CD14-positive monocyte (primary cell): ENCODE measurements at regions not wholly inside any gene's neighbourhood (a gene's known extent, or its start where the extent isn't known, plus 50 kb on each side); places are given as distances from the start of the nearest gene placed in this dataset.

ENCODE experiments used
- DNase-seq, 3 donors: peaks; one replicate each; pipeline ENCODE4 v3.0.0-alpha.2; 2011 to 2022
- H2AFZ ChIP-seq: 2 replicates; pipeline ENCODE4 v1.6.0; 2012; ENCODE audit warnings: mild to moderate bottlenecking, low read depth, low read length, inconsistent platforms; ENCODE audit not compliant: insufficient read depth, poor library complexity, severe bottlenecking
- H3K27ac ChIP-seq, 2 donors: 1 replicate in 1 of 2; 2 replicates in 1 of 2; pipeline ENCODE4 v1.5.1; 2012 to 2013; ENCODE audit warnings: low read length in 2 of 2, control low read depth in 1 of 2, inconsistent platforms in 1 of 2, low read depth in 1 of 2, mild to moderate bottlenecking in 1 of 2
- H3K27me3 ChIP-seq, 2 donors: one replicate each; pipeline versions ENCODE4 v1.6.0 to v1.6.1; 2011 to 2013; ENCODE audit warnings: low read length in 2 of 2; ENCODE audit not compliant: control insufficient read depth in 2 of 2, insufficient read depth in 2 of 2
- H3K36me3 ChIP-seq, 2 donors: replicated peaks in 1 of 2; 1 replicate in 1 of 2; 2 replicates in 1 of 2; pipeline versions ENCODE4 v1.5.1 to v1.6.1; 2012 to 2013; ENCODE audit warnings: low read length in 2 of 2, control low read depth in 1 of 2, inconsistent platforms in 1 of 2, mild to moderate bottlenecking in 1 of 2; ENCODE audit not compliant: insufficient read depth in 2 of 2, control insufficient read depth in 1 of 2
- H3K4me1 ChIP-seq, 2 donors: 1 replicate in 1 of 2; 2 replicates in 1 of 2; pipeline versions ENCODE4 v1.5.1 to v1.6.1; 2012 to 2013; ENCODE audit warnings: low read length in 2 of 2, control low read depth in 1 of 2, inconsistent platforms in 1 of 2, mild to moderate bottlenecking in 1 of 2, moderate library complexity in 1 of 2; ENCODE audit not compliant: insufficient read depth in 2 of 2, control insufficient read depth in 1 of 2
- H3K4me2 ChIP-seq: replicated peaks from 2 replicates; pipeline ENCODE3; 2012; ENCODE audit warnings: low read length, moderate library complexity, mild to moderate bottlenecking; ENCODE audit not compliant: poor library complexity, severe bottlenecking; ENCODE audit errors: extremely low read depth
- H3K4me3 ChIP-seq, 3 experiments: fragments of 200-600 bp in 1 of 3; sonication (generic) in 1 of 3; replicated peaks in 1 of 3; 1 replicate in 2 of 3; 2 replicates in 1 of 3; pipeline ENCODE4 v1.5.1; 2011 to 2013; ENCODE audit warnings: low read length in 3 of 3, mild to moderate bottlenecking in 3 of 3, control low read depth in 2 of 3, low read depth in 2 of 3, inconsistent platforms in 1 of 3, moderate library complexity in 1 of 3
- H3K79me2 ChIP-seq: 2 replicates; pipeline ENCODE4 v1.6.0; 2012; ENCODE audit warnings: mild to moderate bottlenecking, control low read depth, inconsistent platforms, low read length, moderate library complexity; ENCODE audit not compliant: insufficient read depth
- H3K9ac ChIP-seq: 2 replicates; pipeline ENCODE4 v1.6.0; 2017; ENCODE audit warnings: low read length, mild to moderate bottlenecking; ENCODE audit not compliant: insufficient read depth, poor library complexity, severe bottlenecking
- H3K9me3 ChIP-seq, 2 donors: replicated peaks in 1 of 2; 1 replicate in 1 of 2; 2 replicates in 1 of 2; pipeline versions ENCODE4 v1.5.1 to v1.6.1; 2012 to 2013; ENCODE audit warnings: low read length in 2 of 2, control low read depth in 1 of 2; ENCODE audit not compliant: control insufficient read depth in 1 of 2, insufficient read depth in 1 of 2
- H4K20me1 ChIP-seq: 2 replicates; pipeline ENCODE4 v1.6.0; 2012; ENCODE audit warnings: mild to moderate bottlenecking, low read length, control low read depth, moderate library complexity; ENCODE audit not compliant: insufficient read depth
- H3K27ac Mint-ChIP-seq, 7 donors: one replicate each; pipeline ENCODE4 v1.8.0; 2020; ENCODE audit warnings: mild to moderate bottlenecking in 7 of 7, mixed read lengths in 7 of 7, moderate library complexity in 6 of 7, inconsistent platforms in 2 of 7
- H3K27me3 Mint-ChIP-seq, 3 donors: one replicate each; pipeline ENCODE4 v1.8.0; 2021 to 2022; ENCODE audit warnings: low read depth in 3 of 3, mild to moderate bottlenecking in 3 of 3, mixed read lengths in 3 of 3, moderate library complexity in 3 of 3, inconsistent platforms in 1 of 3
- H3K36me3 Mint-ChIP-seq, 2 donors: one replicate each; pipeline ENCODE4 v1.8.0; 2020; ENCODE audit warnings: mixed read lengths in 2 of 2, inconsistent platforms in 1 of 2, mild to moderate bottlenecking in 1 of 2
- H3K4me1 Mint-ChIP-seq: one replicate; pipeline ENCODE4 v1.8.0; 2020; ENCODE audit warnings: mild to moderate bottlenecking, mixed read lengths
- H3K4me3 Mint-ChIP-seq, 2 donors: one replicate each; pipeline ENCODE4 v1.8.0; 2020; ENCODE audit warnings: mild to moderate bottlenecking in 2 of 2, mixed read lengths in 2 of 2, moderate library complexity in 1 of 2
- H3K9me3 Mint-ChIP-seq, 7 donors: one replicate each; pipeline ENCODE4 v1.8.0; 2020 to 2022; ENCODE audit warnings: mixed read lengths in 7 of 7, mild to moderate bottlenecking in 6 of 7, moderate library complexity in 6 of 7, inconsistent platforms in 2 of 7
- CTCF ChIP-seq: fragments of 200-600 bp; IDR thresholded peaks from one replicate; pipeline ENCODE4 v1.8.0; 2022; ENCODE audit warnings: antibody characterized with exemption, mild to moderate bottlenecking
- WGBS: methylation state at CpG from one replicate; pipeline ENCODE4 v1.1.5; 2013; ENCODE audit warnings: missing lambda C conversion rate; ENCODE audit not compliant: insufficient coverage; 5-methylcytosine and 5-hydroxymethylcytosine counted together
- intact Hi-C, 2 donors: fragments of 100-400 bp; cut with micrococcal nuclease; formaldehyde crosslinking; loops; one replicate each; pipeline versions ENCODE4 v1.15.0 to v1.15.1; 2023

- Histone ChIP-seq H3K4me1 (no peaks in the 10 kb centered on the region), H3K4me3 (no peak overlapping the region), H3K27ac (no peak overlapping the region), H3K36me3 (no peaks in the 10 kb centered on the region), H3K9ac (no peak overlapping the region), H3K9me3 (no peaks in the 10 kb centered on the region), H3K79me2 (no peaks in the 10 kb centered on the region), H3K27me3 (no peaks in the 10 kb centered on the region), H3K4me2 (no peak overlapping the region), H2AFZ (no peak overlapping the region), H4K20me1 (no peaks in the 10 kb centered on the region)
- H3K36me3 Mint-ChIP-seq = no peaks in the 10 kb centered on the region
- peaks cover 0 to 6% (median 2%) of the 10 kb centered on the region in 7 donors for H3K9me3 Mint-ChIP-seq
- H3K27ac Mint-ChIP-seq = peak overlapping the region in 1 of 7 donors; percentile 68
- no peak for DNase-seq
- intact Hi-C loops = no loop called here
- H3K4me3 Mint-ChIP-seq = no peak overlapping the region
- no peaks in the 10 kb centered on the region for H3K4me1 Mint-ChIP-seq
- 83% methylated on average over 1 of the region's 1 CpG for WGBS
- TF ChIP-seq CTCF = no peak
- peaks cover 3 to 6% (median 3%) of the 10 kb centered on the region in 3 donors for H3K27me3 Mint-ChIP-seq
These were observed 416.0 kb downstream of the SIPA1L2 start for GRCh38 chr1:232213928-232214327.

GRCh38 chr1:232212253-232212652 is 417.7 kb downstream of the SIPA1L2 start:
- H2AFZ ChIP-seq = no peak overlapping the region
- no peaks in the 10 kb centered on the region for H4K20me1 ChIP-seq
- no peaks in the 10 kb centered on the region for H3K9me3 ChIP-seq
- no peak for TF ChIP-seq CTCF
- H3K79me2 ChIP-seq = no peaks in the 10 kb centered on the region
- H3K4me3 ChIP-seq = no peak overlapping the region
- Mint-ChIP-seq H3K36me3 (no peaks in the 10 kb centered on the region), H3K9me3 (peaks cover 0 to 6% (median 2%) of the 10 kb centered on the region in 7 donors), H3K4me1 (no peaks in the 10 kb centered on the region), H3K27ac (no peak overlapping the region), H3K27me3 (peaks cover 1 to 6% (median 3%) of the 10 kb centered on the region in 3 donors), H3K4me3 (no peak overlapping the region)
- H3K4me2 ChIP-seq = no peak overlapping the region
- peaks cover 0 to 2% of the 10 kb centered on the region in 2 donors for H3K27me3 ChIP-seq
- H3K27ac ChIP-seq = no peak overlapping the region
- 92% methylated on average over 1 of the region's 1 CpG for WGBS
- no peaks in the 10 kb centered on the region for H3K36me3 ChIP-seq
- no peak overlapping the region for H3K9ac ChIP-seq
- no peak for DNase-seq
- intact Hi-C loops = no loop called here
- H3K4me1 ChIP-seq = no peaks in the 10 kb centered on the region
